DOHH2 (cell line): ENCODE measurements at regions not wholly inside any gene's neighbourhood (a gene's known extent, or its start where the extent isn't known, plus 50 kb on each side); places are given as distances from the start of the nearest gene placed in this dataset.

Experiments
- EZH2phosphoT487 ChIP-seq: fragments of 200-600 bp; sonication (generic); IDR thresholded peaks from 2 replicates; pipeline ENCODE4 v1.6.1; 2017; ENCODE audit warnings: borderline replicate concordance, mild to moderate bottlenecking, antibody characterized with exemption, low read length, moderate library complexity, mixed read lengths
- TF ChIP-seq, protein P1 (sequence below): fragments of 200-600 bp; sonication (generic); IDR thresholded peaks from one replicate; pipeline ENCODE4 v1.5.1; 2014; ENCODE audit warnings: antibody characterized with exemption, mild to moderate bottlenecking, low read depth, low read length; ENCODE audit not compliant: poor library complexity, severe bottlenecking

DNA sequence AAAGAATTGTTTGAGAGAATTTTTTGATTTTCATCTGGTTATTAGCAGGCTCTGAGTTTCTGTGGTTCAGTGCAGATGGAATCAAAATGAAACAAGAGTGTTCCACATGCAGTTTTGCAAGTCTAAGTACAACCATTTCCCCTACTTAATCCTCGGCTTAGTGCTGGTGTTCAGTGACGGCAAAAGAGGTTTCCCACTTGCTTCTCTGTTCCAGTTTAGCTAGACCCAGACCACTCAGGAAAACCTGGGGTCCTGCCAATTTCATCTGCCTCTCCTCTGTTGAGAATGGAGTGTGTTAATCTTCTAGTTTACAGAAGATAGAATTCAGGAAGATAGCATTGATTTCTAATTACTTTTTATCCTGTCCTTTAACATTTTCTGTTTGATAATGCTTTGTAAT, 996.2 kb upstream of the FANCL start:
- TF ChIP-seq, protein P1, sequence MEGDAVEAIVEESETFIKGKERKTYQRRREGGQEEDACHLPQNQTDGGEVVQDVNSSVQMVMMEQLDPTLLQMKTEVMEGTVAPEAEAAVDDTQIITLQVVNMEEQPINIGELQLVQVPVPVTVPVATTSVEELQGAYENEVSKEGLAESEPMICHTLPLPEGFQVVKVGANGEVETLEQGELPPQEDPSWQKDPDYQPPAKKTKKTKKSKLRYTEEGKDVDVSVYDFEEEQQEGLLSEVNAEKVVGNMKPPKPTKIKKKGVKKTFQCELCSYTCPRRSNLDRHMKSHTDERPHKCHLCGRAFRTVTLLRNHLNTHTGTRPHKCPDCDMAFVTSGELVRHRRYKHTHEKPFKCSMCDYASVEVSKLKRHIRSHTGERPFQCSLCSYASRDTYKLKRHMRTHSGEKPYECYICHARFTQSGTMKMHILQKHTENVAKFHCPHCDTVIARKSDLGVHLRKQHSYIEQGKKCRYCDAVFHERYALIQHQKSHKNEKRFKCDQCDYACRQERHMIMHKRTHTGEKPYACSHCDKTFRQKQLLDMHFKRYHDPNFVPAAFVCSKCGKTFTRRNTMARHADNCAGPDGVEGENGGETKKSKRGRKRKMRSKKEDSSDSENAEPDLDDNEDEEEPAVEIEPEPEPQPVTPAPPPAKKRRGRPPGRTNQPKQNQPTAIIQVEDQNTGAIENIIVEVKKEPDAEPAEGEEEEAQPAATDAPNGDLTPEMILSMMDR, result no peak
- no peak for TF ChIP-seq EZH2phosphoT487
